SU-DHL-6 (cell line): ENCODE measurements at regions not wholly inside any gene's neighbourhood (a gene's known extent, or its start where the extent isn't known, plus 50 kb on each side); places are given as distances from the start of the nearest gene placed in this dataset.

ENCODE experiments used
- EZH2phosphoT487 ChIP-seq: fragments of 200-600 bp; sonication (generic), shearing (Covaris generic); conservative IDR thresholded peaks from 2 replicates; pipeline ENCODE4 v1.6.1; 2018; ENCODE audit warnings: mild to moderate bottlenecking, antibody characterized with exemption, low read length, moderate library complexity, mixed read lengths
- TF ChIP-seq, protein P1 (sequence below): fragments of 200-600 bp; sonication (generic); IDR thresholded peaks from one replicate; pipeline ENCODE4 v1.5.1; 2017; ENCODE audit warnings: antibody characterized with exemption, mild to moderate bottlenecking, low read length, moderate library complexity; ENCODE audit not compliant: insufficient read depth, poor library complexity, severe bottlenecking

DNA sequence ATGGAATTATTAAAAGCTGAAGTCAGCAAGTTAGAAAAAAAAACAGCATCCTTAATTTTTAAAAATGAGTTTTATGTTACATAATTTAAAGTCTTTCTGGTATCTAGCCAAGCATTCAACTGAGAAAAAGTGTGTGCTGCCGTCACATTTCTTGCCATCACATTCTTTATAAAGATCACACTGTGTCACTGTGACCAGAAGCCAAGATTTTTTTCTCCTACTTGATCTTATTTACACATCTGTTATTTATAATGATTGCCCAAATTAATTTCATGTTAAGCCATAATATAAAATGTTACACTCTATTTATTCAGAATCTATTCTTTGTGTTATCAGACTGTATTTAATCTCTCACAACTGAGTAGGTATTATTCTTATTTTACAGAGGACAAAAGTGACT is 1603.7 kb downstream of the PLA2G4A start:
- TF ChIP-seq, protein P1, sequence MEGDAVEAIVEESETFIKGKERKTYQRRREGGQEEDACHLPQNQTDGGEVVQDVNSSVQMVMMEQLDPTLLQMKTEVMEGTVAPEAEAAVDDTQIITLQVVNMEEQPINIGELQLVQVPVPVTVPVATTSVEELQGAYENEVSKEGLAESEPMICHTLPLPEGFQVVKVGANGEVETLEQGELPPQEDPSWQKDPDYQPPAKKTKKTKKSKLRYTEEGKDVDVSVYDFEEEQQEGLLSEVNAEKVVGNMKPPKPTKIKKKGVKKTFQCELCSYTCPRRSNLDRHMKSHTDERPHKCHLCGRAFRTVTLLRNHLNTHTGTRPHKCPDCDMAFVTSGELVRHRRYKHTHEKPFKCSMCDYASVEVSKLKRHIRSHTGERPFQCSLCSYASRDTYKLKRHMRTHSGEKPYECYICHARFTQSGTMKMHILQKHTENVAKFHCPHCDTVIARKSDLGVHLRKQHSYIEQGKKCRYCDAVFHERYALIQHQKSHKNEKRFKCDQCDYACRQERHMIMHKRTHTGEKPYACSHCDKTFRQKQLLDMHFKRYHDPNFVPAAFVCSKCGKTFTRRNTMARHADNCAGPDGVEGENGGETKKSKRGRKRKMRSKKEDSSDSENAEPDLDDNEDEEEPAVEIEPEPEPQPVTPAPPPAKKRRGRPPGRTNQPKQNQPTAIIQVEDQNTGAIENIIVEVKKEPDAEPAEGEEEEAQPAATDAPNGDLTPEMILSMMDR, result no peak
- no peak for TF ChIP-seq EZH2phosphoT487
